ENCODE measurements at regions not wholly inside any gene's neighbourhood (a gene's known extent, or its start where the extent isn't known, plus 50 kb on each side); places are given as distances from the start of the nearest gene placed in this dataset.

DNA sequence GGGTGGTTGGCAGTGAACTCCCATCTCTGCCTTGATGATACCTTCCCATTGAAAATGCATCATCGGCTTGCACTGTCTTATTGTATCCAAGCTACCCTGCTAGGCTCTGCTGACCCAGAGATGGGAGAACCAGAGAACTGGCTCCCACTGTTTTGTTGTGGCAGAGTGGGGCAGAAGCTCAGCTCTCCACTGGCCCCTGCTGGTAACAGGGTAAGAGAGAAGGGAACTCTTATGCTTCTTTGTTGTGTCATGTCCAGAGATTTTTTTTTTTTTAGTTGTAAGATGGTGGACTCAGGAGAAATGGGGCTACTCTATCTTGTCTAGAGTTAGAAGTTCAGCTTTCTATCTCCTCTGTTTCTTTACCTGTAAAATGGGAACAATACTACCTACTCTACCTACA lies 100.5 kb upstream of the SDK1 start:
- TF ChIP-seq, protein P1, sequence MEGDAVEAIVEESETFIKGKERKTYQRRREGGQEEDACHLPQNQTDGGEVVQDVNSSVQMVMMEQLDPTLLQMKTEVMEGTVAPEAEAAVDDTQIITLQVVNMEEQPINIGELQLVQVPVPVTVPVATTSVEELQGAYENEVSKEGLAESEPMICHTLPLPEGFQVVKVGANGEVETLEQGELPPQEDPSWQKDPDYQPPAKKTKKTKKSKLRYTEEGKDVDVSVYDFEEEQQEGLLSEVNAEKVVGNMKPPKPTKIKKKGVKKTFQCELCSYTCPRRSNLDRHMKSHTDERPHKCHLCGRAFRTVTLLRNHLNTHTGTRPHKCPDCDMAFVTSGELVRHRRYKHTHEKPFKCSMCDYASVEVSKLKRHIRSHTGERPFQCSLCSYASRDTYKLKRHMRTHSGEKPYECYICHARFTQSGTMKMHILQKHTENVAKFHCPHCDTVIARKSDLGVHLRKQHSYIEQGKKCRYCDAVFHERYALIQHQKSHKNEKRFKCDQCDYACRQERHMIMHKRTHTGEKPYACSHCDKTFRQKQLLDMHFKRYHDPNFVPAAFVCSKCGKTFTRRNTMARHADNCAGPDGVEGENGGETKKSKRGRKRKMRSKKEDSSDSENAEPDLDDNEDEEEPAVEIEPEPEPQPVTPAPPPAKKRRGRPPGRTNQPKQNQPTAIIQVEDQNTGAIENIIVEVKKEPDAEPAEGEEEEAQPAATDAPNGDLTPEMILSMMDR (conservative IDR thresholded peaks at IDR 0.05; ENCODE audit: control insufficient read depth, insufficient read depth, low read depth, low read length), result peak; percentile 63
- no peak overlapping the region for H3K4me3 ChIP-seq (ENCODE audit: control insufficient read depth, low read depth, low read length)
- peak; percentile 55 for DNase-seq (ENCODE audit: low read depth)

DNA sequence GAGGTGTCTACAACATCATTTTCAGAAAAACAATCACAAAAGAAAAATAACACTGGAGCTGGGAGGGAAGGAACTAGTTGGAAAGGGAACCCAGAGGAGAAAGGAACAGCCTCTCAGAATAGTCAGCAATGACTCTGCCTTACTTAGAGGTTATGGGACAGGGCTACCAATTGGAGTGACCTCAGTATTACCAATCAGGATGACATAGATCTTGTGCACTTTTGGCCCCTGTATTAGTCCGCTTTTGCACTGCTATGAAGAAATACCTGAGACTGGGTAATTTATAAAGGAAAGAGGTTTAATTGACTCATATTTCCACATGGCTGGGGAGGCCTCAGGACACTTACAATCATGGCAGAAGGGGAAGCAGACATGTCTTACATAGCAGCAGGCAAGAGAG lies 99.7 kb upstream of the SDK1 start:
- DNase-seq (ENCODE audit: low read depth), result peak; percentile 49

DNA sequence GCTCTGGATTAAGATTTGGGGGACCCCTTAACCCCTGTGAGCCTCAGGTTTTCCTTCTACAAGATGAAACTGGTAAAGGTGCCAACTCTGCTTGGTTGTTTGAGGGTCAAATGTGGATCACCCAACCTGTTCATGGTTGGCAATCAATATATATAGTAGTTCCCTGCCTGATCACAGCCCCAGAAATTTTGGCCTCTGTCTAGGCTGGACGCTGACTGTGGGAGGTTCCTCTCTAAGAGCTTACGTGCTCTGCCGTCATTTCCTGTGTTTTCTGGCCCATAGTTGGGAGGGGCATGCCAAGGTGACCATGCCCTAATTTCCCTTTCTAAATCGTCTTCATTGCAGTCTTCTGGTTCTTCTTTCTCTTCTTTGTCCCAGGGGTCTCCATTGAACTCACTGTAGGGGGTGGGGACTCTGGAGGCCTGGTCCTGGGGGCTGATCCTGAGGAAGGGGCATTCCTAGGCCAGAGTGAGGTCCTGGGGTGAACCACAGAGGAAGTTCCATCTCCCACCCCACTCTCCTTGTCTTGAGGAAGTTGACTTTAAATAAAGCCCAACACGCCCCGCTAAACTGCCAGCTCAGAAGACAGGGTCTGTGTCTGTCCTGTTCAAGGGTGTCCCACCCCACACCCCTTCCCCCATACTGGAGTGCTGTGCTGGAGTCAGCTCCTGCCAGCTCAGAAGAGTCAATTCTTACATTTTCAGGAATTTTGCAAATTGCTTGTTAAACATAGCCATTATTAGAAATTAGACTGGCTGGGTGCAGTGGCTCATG lies 98.9 kb upstream of the SDK1 start:
- DNase-seq (ENCODE audit: low read depth), result no peak
- TF ChIP-seq, protein P1 (conservative IDR thresholded peaks at IDR 0.05; ENCODE audit: control insufficient read depth, insufficient read depth, low read depth, low read length), result no peak

More for the DNA sequence above, 99.7 kb upstream of the SDK1 start:
- TF ChIP-seq, protein P1 (conservative IDR thresholded peaks at IDR 0.05; ENCODE audit: control insufficient read depth, insufficient read depth, low read depth, low read length), result no peak
- H3K4me3 ChIP-seq (ENCODE audit: control insufficient read depth, low read depth, low read length), result no peak overlapping the region

DNA sequence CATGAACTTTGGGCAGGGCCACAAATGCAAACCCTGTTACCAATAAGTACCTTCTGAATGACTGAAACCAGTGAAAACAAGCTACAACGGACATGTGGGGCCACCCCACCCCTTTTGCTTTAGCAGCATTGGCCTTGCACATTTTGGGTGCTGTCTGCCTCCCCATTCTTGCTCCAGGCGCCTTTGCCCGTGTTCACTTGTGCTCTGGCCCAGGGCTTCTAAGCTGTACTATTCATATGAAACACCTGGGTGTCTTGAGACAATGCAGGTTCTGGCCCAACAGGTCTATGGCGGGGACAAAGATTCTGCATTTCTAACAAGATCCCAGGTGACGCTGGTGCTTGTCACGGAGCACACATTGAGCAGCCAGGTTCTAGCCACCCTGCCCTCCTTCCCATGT lies 96.5 kb upstream of the SDK1 start:
- TF ChIP-seq, protein P1 (conservative IDR thresholded peaks at IDR 0.05; ENCODE audit: control insufficient read depth, insufficient read depth, low read depth, low read length), result no peak
- H3K4me3 ChIP-seq (ENCODE audit: control insufficient read depth, low read depth, low read length), result no peak overlapping the region
- no peak for DNase-seq (ENCODE audit: low read depth)

More for the DNA sequence above, 98.9 kb upstream of the SDK1 start:
- H3K4me3 ChIP-seq (ENCODE audit: control insufficient read depth, low read depth, low read length), result no peak overlapping the region

DNA sequence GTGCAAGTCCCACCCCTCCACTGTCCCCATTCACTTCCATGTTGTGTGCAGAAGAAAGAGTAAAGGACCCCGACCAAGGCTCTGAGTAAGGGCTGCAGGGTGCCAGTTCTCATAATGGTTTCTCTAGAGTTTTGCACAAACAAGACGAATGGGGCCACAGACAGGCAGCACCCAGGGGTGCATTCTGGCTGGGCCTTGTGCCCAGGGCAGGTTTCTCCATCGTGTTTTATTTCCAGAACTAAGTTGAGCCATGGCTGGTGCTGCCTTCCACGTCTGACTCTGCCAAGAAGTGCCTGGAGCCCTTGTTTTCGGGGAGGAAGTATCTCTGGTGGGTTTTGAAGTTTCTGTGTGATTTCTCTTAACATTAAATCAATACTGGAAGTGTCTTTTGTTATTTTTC lies 95.0 kb upstream of the SDK1 start:
- H3K4me3 ChIP-seq (ENCODE audit: control insufficient read depth, low read depth, low read length), result no peak overlapping the region
- DNase-seq (ENCODE audit: low read depth), result no peak
- TF ChIP-seq, protein P1 (conservative IDR thresholded peaks at IDR 0.05; ENCODE audit: control insufficient read depth, insufficient read depth, low read depth, low read length), result no peak

DNA sequence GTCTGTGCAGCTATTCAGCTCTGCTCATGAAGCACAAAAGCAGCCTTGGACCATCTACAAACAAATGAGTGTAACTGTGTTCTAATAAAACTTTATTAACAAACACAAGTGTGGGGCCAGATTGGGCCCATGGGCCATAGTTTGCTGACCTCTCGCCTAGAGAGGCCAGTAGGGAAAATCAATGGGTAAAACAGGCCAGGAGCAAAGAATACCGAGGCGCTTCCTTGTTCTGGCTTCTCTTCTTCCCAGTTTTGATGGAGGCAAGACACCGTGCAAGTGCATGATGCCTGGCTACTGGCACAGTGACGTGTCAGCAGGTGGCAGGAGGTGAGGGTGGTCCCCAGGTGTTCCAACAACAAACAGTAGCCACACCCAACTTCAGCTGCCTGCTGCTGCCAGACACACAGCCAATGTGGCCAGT lies 94.3 kb upstream of the SDK1 start:
- no peak for DNase-seq (ENCODE audit: low read depth)
- H3K4me3 ChIP-seq (ENCODE audit: control insufficient read depth, low read depth, low read length), result no peak overlapping the region
- TF ChIP-seq, protein P1 (conservative IDR thresholded peaks at IDR 0.05; ENCODE audit: control insufficient read depth, insufficient read depth, low read depth, low read length), result no peak
